H9 (cell line): ENCODE measurements at regions not wholly inside any gene's neighbourhood (a gene's known extent, or its start where the extent isn't known, plus 50 kb on each side); places are given as distances from the start of the nearest gene placed in this dataset.

Source experiments
- DNase-seq: peaks from one replicate; pipeline ENCODE4 v3.0.0-alpha.2; 2017
- H2AFZ ChIP-seq: one replicate; pipeline ENCODE4 v1.6.1; 2013; ENCODE audit warnings: mild to moderate bottlenecking, low read length, control low read depth, moderate library complexity
- H2AK5ac ChIP-seq: 2 replicates; pipeline ENCODE4 v1.6.1; 2013; ENCODE audit warnings: low read length, control low read depth, mixed read lengths; ENCODE audit not compliant: insufficient read length
- H2BK120ac ChIP-seq: one replicate; pipeline ENCODE4 v1.6.1; 2013; ENCODE audit warnings: low read depth, mild to moderate bottlenecking, low read length, control low read depth, inconsistent platforms; ENCODE audit not compliant: poor library complexity, severe bottlenecking
- H2BK12ac ChIP-seq: 2 replicates; pipeline ENCODE4 v1.6.1; 2013; ENCODE audit warnings: low read length, control low read depth, mixed read lengths, low read depth; ENCODE audit not compliant: insufficient read length
- H2BK15ac ChIP-seq: 2 replicates; pipeline ENCODE4 v1.6.1; 2013; ENCODE audit warnings: low read depth, low read length, control low read depth
- H2BK20ac ChIP-seq: one replicate; pipeline ENCODE4 v1.6.1; 2013; ENCODE audit warnings: low read depth, mild to moderate bottlenecking, low read length, control low read depth, inconsistent platforms; ENCODE audit not compliant: poor library complexity, severe bottlenecking
- H2BK5ac ChIP-seq: 2 replicates; pipeline ENCODE4 v1.6.1; 2013; ENCODE audit warnings: low read length, control low read depth, mixed read lengths; ENCODE audit not compliant: insufficient read length
- H3K14ac ChIP-seq: 2 replicates; pipeline ENCODE4 v1.6.1; 2013; ENCODE audit warnings: low read length, control low read depth; ENCODE audit not compliant: insufficient read depth
- H3K18ac ChIP-seq: 2 replicates; pipeline ENCODE4 v1.6.1; 2013; ENCODE audit warnings: low read depth, mild to moderate bottlenecking, mixed read lengths, low read length, control low read depth; ENCODE audit not compliant: insufficient read length
- H3K23ac ChIP-seq: 2 replicates; pipeline ENCODE4 v1.6.1; 2013; ENCODE audit warnings: low read length, control low read depth, mixed read lengths, low read depth; ENCODE audit not compliant: insufficient read length
- H3K23me2 ChIP-seq: 2 replicates; pipeline ENCODE4 v1.6.1; 2013; ENCODE audit warnings: low read depth, mild to moderate bottlenecking, mixed read lengths, low read length, control low read depth; ENCODE audit not compliant: insufficient read length, poor library complexity, severe bottlenecking
- H3K27ac ChIP-seq: 2 replicates; pipeline ENCODE4 v1.5.1; 2013; ENCODE audit warnings: low read length, control low read depth, mixed read lengths, low read depth; ENCODE audit not compliant: insufficient read length
- H3K27me3 ChIP-seq: 2 replicates; pipeline ENCODE4 v1.6.1; 2013; ENCODE audit warnings: low read length, control low read depth, inconsistent platforms; ENCODE audit not compliant: insufficient read depth
- H3K4ac ChIP-seq: 2 replicates; pipeline ENCODE4 v1.6.1; 2013; ENCODE audit warnings: low read depth, mild to moderate bottlenecking, control low read depth, inconsistent platforms, low read length, moderate library complexity
- H3K4me1 ChIP-seq: 2 replicates; pipeline ENCODE4 v1.6.1; 2013; ENCODE audit warnings: low read length, control low read depth, inconsistent platforms; ENCODE audit not compliant: insufficient read depth
- H3K4me2 ChIP-seq: 2 replicates; pipeline ENCODE4 v1.6.1; 2013; ENCODE audit warnings: low read length, control low read depth, mixed read lengths; ENCODE audit not compliant: insufficient read length, insufficient read depth
- H3K56ac ChIP-seq: 2 replicates; pipeline ENCODE4 v1.6.1; 2013; ENCODE audit warnings: low read depth, mild to moderate bottlenecking, mixed read lengths, low read length, control low read depth; ENCODE audit not compliant: insufficient read length
- H3K79me1 ChIP-seq: 2 replicates; pipeline ENCODE4 v1.6.1; 2013; ENCODE audit warnings: low read depth, mild to moderate bottlenecking, moderate library complexity, low read length, control low read depth, inconsistent platforms; ENCODE audit not compliant: insufficient read depth, poor library complexity, severe bottlenecking
- H3K79me2 ChIP-seq: 2 replicates; pipeline ENCODE4 v1.6.1; 2013; ENCODE audit warnings: low read length, control low read depth, inconsistent platforms; ENCODE audit not compliant: insufficient read depth
- H3K9ac ChIP-seq: 2 replicates; pipeline ENCODE4 v1.6.1; 2013; ENCODE audit warnings: low read length, control low read depth, mixed read lengths; ENCODE audit not compliant: insufficient read length; ENCODE audit errors: extremely low read depth
- H3K9me3 ChIP-seq: one replicate; pipeline ENCODE4 v1.6.1; 2013; ENCODE audit warnings: low read depth, low read length, inconsistent platforms; ENCODE audit not compliant: control insufficient read depth
- H3T11ph ChIP-seq: one replicate; pipeline ENCODE4 v1.6.1; 2013; ENCODE audit warnings: mild to moderate bottlenecking, low read length, control low read depth, inconsistent platforms
- H4K20me1 ChIP-seq: one replicate; pipeline ENCODE4 v1.6.1; 2013; ENCODE audit not compliant: control insufficient read depth, insufficient read length, insufficient read depth
- H4K5ac ChIP-seq: 2 replicates; pipeline ENCODE4 v1.6.1; 2013; ENCODE audit warnings: low read depth, mild to moderate bottlenecking, mixed read lengths, low read length, control low read depth; ENCODE audit not compliant: insufficient read length
- H4K8ac ChIP-seq: replicated peaks from 2 replicates; pipeline ENCODE4 v1.6.1; 2013; ENCODE audit warnings: low read length, control low read depth, mixed read lengths, low read depth; ENCODE audit not compliant: insufficient read length
- H4K91ac ChIP-seq: 2 replicates; pipeline ENCODE4 v1.6.1; 2013; ENCODE audit warnings: low read depth, mild to moderate bottlenecking, moderate library complexity, mixed read lengths, low read length, control low read depth; ENCODE audit not compliant: insufficient read length
- H3K27ac Mint-ChIP-seq, 3 experiments: 2 replicates in 2 of 3; 3 replicates in 1 of 3; pipeline ENCODE4 v1.8.0; 2020 to 2021; ENCODE audit warnings: mixed read lengths in 3 of 3, mild to moderate bottlenecking in 1 of 3, moderate library complexity in 1 of 3
- H3K27me3 Mint-ChIP-seq: 2 replicates; pipeline ENCODE4 v1.8.0; 2021; ENCODE audit warnings: low read depth, mild to moderate bottlenecking, moderate library complexity, mixed read lengths
- H3K36me3 Mint-ChIP-seq, 3 experiments: 2 replicates in 2 of 3; 3 replicates in 1 of 3; pipeline ENCODE4 v1.8.0; 2020 to 2021; ENCODE audit warnings: low read depth in 3 of 3, mixed read lengths in 3 of 3; ENCODE audit not compliant: insufficient read depth in 1 of 3
- H3K4me1 Mint-ChIP-seq, 2 experiments: 2 replicates each; pipeline ENCODE4 v1.8.0; 2020; ENCODE audit warnings: mixed read lengths in 2 of 2
- H3K4me3 Mint-ChIP-seq, 2 experiments: 2 replicates in 1 of 2; 3 replicates in 1 of 2; pipeline ENCODE4 v1.8.0; 2020 to 2021; ENCODE audit warnings: mild to moderate bottlenecking in 2 of 2, mixed read lengths in 2 of 2, moderate library complexity in 1 of 2
- H3K9me3 Mint-ChIP-seq, 2 experiments: 2 replicates in 1 of 2; 3 replicates in 1 of 2; pipeline ENCODE4 v1.8.0; 2020; ENCODE audit warnings: mild to moderate bottlenecking in 2 of 2, mixed read lengths in 2 of 2, moderate library complexity in 1 of 2
- CTCF ChIP-seq: fragments of 200-600 bp; sonication (generic); conservative IDR thresholded peaks from 3 replicates; pipeline ENCODE4 v1.8.0; 2021; ENCODE audit warnings: antibody characterized with exemption, mild to moderate bottlenecking
- WGBS: extraction: QIAGEN DNeasy Blood & Tissue Kit; methylation state at CpG from one replicate; pipeline ENCODE4 v1.1.7; 2013; ENCODE audit warnings: missing lambda C conversion rate, low lambda C conversion rate, mixed read lengths; ENCODE audit not compliant: insufficient read length; ENCODE audit errors: extremely low coverage; 5-methylcytosine and 5-hydroxymethylcytosine counted together

GRCh38 chr6:100309174-100309573, 155.5 kb downstream of the SIM1 start:
- H3K23me2 ChIP-seq = no peaks in the 10 kb centered on the region
- H3K23ac ChIP-seq = no peak overlapping the region
- no peak overlapping the region for H3K27ac Mint-ChIP-seq
- H2BK15ac ChIP-seq = no peak overlapping the region
- DNase-seq = no peak
- no peak overlapping the region for H2AFZ ChIP-seq
- no peak overlapping the region for H3K56ac ChIP-seq
- no peak overlapping the region for H2AK5ac ChIP-seq
- WGBS = no CpG with 5 or more reads among the region's 3 CpGs
- H2BK12ac ChIP-seq = no peak overlapping the region
- no peaks in the 10 kb centered on the region for H3K27me3 Mint-ChIP-seq
- no peak for TF ChIP-seq CTCF
- no peak overlapping the region for H3T11ph ChIP-seq
- H3K79me2 ChIP-seq = no peaks in the 10 kb centered on the region
- H3K27me3 ChIP-seq = no peaks in the 10 kb centered on the region
- H3K9me3 Mint-ChIP-seq = no peaks in the 10 kb centered on the region
- no peaks in the 10 kb centered on the region for H3K36me3 Mint-ChIP-seq
- no peak overlapping the region for H3K4ac ChIP-seq
- peaks cover 2% of the 10 kb centered on the region; the same call in 1 of the 2 replicates for H3K4me1 ChIP-seq
- no peak overlapping the region for H2BK5ac ChIP-seq
- no peak overlapping the region for H4K91ac ChIP-seq
- H3K14ac ChIP-seq = no peak overlapping the region
- H2BK120ac ChIP-seq = no peak overlapping the region
- no peak overlapping the region for H2BK20ac ChIP-seq
- no peak overlapping the region for H3K4me3 Mint-ChIP-seq
- no peaks in the 10 kb centered on the region for H4K20me1 ChIP-seq
- H4K5ac ChIP-seq = no peak overlapping the region
- H3K9ac ChIP-seq = no peak overlapping the region
- H3K9me3 ChIP-seq = no peaks in the 10 kb centered on the region
- H3K18ac ChIP-seq = no peak overlapping the region
- H4K8ac ChIP-seq = no peak overlapping the region
- no peak overlapping the region for H3K4me2 ChIP-seq
- H3K27ac ChIP-seq = no peak overlapping the region
- H3K4me1 Mint-ChIP-seq = peaks cover 12 to 21% of the 10 kb centered on the region in 2 experiments
- H3K79me1 ChIP-seq = no peaks in the 10 kb centered on the region
